HG02642 (cell line): ENCODE measurements at regions not wholly inside any gene's neighbourhood (a gene's known extent, or its start where the extent isn't known, plus 50 kb on each side); places are given as distances from the start of the nearest gene placed in this dataset.

Experiments
- ATAC-seq: cut with Tn5 transposase; IDR thresholded peaks from one replicate; pipeline ENCODE4 v1.9.1; 2021; ENCODE audit warnings: mild to moderate bottlenecking; ENCODE audit not compliant: unreplicated experiment, poor library complexity

DNA sequence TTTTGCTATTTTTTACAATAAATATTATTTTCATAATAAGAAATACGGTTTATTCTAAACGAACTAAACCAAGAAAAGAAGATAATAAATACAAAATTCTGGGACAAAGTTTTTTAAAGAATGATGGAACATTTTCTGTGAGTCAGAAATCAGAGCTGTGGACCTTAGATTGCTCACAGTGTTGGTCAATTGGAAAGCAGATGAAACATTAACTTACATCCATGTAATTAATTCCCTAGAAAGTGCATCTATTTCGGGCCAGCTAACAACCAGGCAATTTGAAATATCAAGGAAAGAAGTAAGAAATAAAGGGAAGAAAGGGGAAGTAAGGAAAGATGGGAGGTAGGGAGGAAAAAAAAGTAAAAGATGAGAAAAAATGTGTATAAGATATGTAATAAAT, 1569.8 kb upstream of the TENM4 start:
- ATAC-seq: no peak

DNA sequence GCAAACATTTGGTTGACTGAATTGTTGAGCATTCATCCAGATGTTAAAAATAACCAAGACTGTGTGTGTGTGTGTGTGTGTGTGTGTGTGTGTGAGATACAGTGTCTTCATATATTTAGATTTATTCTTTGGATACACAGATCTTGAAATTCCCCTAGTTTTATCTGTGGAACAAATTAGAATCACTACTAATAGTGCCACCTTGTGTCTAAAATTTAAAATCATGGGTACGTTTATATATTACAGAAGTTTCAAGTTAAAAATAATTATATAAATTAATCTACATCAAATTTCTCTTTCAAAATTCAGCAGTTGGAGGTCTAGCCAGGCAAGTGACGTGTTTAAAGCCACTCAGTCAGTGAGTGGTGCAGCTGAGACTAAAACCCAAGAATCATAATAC, 1566.2 kb upstream of the TENM4 start:
- no peak for ATAC-seq

DNA sequence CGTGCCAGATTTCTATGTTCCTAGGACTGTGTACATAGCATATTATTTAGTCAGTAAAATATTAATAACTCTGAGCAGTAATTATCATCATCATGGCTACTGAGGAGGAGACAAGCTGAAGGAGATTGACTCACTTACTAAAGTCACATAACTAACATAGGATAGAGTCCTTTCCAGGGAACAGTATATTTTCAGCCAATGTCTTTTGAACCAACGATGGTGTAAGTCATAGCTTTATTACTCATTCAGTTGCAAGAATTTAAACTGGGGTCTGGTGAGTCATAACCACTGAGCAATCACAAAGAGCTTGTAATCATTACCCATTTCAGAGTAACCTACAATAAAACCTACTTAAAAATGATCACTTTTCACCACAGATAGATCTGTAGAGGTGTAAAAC, 1564.8 kb upstream of the TENM4 start:
- peak; percentile 48 for ATAC-seq

DNA sequence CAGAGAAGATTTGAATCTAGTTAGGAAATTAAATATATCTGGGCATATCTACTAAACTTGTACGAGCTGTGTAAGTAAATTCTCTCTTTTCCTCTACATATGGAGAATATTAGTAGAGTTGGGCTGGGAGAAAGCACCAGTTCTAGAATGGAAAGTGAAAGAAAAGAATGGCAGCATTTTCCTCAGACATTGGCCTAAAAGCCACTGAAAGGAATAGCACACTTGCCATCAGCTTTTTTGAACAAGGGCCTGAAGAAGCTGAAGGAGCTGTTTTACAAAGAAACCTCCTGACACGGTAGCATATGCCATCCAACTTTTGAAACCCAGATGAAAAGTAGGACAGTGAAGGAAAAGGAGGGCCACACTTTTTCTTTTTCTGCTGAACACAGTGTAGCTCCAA, 1563.7 kb upstream of the TENM4 start:
- no peak for ATAC-seq

DNA sequence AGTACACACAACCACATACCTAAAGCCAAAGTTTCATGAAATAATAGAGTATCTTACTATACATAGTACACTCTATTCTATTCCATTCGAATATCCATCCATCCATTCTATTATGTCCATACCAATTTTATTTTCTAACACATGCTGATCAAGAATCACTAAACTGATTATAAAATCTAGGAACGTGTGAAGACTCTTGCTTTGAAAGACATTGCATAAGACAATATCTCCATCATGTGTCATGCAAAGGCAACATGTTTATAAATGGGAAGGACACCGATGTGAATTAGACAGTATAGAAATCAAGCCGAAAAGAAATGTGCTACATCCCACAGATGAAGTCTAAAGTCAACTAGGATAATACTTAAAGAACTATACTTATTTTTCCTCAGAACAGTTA, 1561.5 kb upstream of the TENM4 start:
- ATAC-seq: no peak

DNA sequence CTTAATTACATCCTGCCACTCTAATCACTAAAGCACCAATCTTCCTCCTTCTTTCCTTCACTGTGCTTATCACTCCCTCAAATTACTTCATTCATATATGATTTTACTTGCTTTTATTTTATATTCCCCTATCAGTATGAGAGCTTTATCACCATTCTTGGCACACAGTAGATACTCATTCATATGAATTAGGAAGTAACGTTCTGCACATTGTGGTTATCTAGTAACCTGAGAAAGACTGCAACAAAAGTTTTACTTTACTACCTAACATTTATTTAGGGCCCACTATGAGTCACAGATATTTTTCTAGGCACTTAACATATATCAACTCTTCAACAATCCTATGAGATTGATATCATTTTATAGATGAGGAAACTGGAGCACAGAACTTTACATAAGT, 1559.9 kb upstream of the TENM4 start:
- ATAC-seq: no peak

DNA sequence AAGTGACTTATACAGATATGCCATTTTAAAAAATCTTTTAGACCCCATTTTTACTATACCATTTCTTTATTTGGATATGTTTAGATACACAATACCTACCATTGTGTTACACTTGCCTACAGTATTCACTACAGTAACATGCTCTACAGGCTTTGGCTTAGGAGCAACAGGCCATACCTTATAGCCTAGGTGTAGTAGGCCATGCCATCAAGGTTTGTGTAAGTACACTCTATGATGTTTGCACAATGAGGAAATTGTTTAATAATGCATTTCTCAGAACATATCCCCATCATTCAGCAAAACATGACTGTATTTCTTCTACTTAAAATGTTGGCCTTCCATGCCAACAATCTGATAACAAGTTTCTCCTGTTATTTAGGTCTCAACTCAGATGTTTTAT, 1559.5 kb upstream of the TENM4 start:
- ATAC-seq: no peak

DNA sequence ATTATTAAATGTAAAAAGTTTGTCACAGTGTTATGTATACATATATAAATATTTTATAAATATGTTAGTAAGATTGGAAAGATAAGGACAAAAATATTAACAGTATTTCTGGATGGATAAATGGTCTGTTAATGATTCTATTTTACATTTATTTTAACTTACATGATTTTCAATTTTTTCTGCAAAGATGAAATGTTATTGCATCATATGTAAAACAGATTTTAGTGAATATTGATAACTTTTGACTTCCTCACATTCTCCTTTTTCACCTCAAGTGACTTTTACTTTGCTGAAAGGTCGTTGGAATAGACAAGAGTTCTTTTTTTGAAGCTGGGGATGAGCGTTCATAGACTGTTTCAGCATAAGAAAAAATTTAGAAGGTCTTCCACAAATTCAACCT, 1554.7 kb upstream of the TENM4 start:
- no peak for ATAC-seq

DNA sequence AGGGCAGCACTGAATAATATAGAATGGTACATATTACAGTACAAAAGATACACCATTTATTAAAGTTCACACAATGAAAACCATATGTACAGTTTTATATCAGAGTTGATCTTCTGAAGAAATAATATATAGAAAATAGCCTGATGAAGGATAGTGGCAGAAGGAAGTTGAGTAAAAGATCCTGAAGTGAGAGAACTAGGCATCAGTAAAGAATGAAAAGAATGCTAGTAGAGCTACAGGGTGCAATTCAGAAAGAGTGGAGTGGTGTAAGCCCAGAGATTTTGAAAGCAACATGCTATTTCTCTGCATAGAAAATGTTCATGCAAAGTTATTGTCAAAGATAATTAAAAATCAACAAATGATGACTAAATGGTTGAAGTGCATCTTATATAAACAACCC, 1552.7 kb upstream of the TENM4 start:
- no peak for ATAC-seq

DNA sequence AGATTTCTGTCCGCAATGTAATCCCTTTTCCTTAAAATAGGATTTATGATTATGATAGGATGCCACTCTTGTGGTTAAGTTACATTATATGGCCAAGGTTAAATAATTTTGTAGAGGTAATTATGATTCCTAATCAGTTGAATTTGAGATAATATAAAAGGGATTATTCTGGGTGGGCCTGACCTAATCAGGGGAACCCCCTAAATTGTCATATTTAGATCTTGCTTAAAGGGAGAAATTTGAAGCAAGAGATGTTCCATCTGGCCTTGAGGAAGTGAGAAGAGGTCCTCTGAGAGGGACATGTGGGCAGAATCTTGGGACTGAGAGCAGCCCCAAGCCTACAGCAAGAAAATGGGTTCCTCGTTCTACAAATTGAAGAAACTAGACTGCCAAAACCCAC, 1550.1 kb upstream of the TENM4 start:
- no peak for ATAC-seq

DNA sequence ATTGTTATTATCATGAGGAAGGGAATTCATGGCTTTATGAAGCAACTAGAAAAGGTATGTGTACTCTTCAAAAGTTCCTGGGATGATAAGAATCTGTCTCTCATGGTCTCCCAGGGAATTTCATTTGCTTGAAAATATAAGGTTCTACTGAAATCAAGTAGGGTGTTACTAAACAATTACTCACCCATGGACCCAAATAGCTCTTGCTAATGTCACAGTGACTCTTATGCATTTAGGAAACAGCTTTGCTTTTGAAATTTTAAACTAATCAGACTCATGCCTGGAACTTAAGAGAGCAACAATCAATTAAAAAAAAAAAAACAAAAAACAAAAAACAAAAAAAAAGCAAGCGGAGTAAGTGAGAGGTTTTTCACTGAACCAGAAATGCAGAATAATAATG, 1546.3 kb upstream of the TENM4 start:
- no peak for ATAC-seq

DNA sequence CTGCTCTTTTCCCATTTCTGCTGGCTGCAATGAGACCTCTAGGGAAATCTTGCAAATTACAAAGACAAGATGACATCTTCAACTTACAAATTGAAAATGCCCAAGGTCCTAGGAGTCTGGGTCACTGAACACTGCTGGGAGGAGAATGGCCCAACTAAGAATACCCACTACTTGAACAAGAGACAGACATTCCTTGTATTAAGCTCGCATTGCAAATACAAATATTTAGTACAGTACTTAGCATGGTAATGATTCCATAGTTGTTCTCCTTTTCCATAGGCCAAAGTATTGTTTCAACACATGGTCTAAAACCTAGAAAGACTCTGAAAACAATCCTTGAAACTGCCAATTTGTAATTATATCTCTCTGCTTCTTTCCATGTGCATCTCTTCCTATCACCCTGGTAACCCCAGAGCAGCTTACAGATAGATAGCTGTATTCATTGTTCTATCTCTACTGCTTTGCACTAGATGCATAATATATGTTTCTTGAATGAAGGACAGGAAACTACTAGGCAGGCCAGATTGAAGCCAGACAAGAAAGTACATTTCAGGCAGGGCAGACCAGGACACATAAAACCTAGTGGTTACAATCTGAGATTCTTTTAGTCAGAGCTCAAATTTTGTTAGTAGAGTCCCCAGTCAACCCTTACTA, 1545.7 kb upstream of the TENM4 start:
- ATAC-seq: no peak

DNA sequence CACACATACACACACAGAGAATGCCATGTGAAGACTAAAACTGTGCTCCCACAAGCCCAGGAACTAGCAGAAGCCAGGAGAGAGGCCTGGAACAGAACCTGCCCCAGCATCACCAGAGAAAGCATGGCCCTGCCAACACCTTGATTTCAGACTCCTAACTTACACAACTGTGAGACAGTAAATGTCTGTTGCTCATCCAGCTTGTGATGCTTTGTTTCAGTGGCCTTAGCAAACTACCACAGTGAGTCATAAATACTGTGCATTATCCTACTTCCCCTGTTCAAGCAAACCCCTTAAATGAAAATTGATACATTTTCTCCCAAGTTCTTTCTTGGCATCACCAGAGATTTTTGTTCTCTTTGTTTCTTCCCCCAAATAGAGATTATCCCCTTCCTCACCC, 1539.4 kb upstream of the TENM4 start:
- no peak for ATAC-seq

DNA sequence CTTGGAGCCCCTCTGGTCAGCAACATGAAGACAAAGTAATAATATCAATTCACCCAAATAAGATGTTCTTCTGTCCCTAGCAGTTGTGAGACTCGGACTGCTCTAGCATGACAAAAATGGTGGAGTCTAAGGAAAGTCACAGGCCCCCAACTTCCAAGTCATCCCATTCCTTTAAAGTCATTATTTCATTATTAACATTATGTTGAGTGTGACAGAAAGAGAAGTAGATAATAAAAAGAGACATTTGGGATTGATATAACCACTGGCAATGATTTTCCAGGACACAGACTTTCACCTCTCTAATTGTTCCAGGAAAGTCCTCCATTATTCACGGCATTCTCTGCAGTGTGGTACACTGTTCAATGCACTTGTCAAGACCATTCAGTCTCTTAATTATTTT, 1533.0 kb upstream of the TENM4 start:
- no peak for ATAC-seq

DNA sequence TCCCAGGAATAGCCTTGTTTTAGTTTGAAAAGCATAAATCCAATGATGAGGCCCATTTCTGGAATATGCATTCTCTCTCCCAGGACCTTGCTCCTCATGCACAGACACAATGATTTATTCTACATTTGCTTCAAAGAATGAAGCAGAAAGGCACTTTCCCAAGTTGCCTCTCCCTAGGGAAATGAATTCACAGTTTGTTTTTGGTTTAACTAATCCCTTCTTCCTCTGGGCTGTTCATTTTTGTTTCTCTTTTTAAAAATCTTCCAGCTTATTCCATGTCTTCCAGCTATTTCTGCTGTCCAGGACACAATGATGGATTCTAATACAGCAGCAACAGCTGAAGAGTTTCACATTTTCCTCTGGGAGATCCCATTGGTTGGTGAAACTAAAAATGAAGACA, 1529.2 kb upstream of the TENM4 start:
- ATAC-seq: no peak

DNA sequence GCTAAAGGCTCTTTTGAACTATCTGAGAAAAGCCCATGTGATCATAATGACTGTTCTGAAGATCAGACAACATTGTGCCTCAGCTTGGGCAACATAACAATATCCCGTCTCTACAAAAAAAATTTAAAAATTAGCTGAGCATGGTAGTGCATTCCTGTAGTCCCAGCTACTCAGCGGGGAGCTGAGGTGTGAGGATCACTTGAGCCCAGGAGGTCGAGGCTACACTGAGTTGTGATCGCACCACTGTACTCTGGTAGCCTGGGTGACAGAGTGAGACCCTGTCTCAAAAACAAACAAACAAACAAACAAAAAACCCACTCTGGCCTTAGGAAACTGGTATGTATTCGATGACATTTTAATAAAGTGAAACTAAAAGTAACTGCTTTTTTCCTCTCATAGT, 1526.8 kb upstream of the TENM4 start:
- ATAC-seq: no peak

DNA sequence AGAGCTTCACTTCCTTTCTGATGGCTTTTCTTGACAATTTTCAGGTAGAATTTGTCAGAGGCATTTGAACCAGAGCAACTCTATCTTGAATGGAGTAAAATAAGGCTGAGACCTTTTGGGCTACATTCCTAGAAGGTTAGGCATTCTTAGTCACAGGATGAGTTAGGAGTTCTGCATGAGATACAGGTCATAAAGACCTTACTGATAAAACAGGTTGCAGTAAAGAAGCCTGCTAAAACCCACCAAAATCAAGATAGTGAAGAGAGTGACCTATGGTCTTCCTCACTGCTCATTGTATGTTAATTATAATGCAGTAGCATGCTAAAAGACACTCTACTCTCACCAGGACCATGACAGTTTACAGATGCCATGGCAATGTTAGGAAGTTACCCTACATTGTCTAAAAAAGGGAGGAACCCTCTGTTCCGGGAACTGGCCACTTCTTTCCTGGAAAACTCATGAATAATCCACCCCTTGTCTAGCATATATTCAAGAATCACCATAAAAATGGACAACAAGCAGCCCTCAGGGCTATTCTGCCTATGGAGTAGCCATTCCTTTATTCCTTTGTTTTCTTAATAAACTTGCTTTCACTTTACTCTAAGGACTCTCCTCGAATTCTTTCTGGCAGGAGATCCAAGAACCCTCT, 1519.7 kb upstream of the TENM4 start:
- ATAC-seq: no peak

DNA sequence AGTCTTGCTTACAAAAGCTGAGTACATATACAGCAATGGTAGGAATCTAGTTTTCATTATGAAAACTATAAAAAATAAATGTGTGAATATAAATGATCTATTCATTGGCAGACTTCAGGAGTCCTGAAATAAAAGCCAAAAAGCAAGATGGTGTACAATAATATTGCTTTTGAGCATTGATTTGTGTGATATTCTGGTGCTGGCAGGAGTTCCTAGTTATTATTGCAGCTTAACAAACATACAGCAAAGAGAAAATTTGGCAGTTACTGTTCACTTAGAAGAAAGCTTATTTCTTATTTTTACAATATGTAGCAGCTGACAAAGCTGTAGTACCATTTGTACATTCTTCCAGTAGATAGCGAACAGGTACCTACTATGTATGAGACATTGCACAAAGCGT, 1518.9 kb upstream of the TENM4 start:
- no peak for ATAC-seq

DNA sequence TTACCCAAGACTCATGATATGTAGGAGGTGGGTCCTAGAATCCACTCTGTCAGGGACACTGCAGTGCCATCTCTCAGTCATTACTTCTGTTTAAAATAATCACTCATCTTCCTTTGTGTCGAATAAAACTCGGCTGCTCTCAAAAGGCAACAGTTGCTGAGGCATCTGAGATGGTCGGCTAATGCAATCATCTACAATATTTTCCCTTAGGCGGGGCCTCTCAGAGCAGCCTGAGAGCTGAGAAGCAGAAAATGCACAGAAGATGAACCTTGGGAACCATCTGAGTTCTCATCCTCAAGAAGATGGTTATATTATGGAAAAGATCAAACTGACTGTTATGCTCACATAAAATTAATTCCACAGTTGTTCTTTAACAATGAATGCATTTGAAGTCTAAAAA, 1518.2 kb upstream of the TENM4 start:
- ATAC-seq: no peak

DNA sequence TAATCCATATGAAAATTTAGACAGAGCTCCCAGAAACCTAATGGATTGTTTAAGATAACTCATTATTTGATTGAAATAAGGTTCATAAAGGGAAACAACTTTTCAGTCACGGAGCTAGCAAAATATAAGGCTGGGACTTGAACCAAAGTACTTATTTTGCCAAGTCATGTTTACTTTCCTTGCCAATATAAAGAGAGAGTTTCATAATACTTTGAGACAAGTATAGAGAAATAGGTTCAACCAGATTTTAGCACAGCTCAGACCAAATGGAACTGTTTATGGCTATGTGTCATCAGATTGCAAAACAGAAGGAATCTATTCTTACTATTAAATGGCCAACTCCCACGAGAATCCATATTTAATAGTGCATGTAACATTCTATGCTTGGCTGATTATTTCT, 1517.5 kb upstream of the TENM4 start:
- ATAC-seq: no peak

DNA sequence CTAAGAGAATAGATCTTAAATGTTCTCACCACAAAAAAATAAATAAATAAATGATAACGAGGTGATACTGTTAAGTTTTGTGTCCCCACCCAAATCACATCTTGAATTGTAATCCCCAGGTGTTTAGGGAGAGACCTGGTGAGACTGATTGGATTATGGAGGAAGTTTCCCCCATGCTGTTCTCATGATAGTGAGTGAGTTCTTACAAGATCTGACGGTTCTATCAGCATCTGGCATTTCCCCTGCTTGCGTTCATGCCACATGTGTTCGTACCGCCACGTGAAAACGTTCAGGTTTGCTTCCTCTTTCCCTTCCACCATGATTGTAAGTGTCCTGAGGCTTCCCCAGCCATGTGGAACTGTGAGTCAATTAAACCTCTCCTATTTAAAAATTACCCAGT, 1514.8 kb upstream of the TENM4 start:
- ATAC-seq: no peak

DNA sequence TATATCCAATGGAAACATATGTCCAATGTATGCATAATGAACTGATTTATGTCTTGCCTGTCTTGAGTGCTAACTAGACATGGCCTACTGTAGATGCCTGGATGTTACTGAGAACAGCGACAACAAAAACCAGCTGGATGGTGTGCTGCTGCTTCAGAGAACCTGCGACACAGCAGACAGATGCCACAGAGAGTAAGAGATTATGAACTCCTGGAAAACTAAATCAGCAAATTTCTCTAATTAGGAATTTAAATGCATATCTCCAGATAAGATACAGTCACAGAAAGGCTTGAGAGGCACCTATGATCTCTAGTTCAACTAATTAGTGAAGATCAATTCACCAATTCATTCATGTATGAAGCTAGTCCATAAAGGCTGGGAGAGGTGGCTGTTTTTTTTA, 1508.0 kb upstream of the TENM4 start:
- ATAC-seq: no peak

DNA sequence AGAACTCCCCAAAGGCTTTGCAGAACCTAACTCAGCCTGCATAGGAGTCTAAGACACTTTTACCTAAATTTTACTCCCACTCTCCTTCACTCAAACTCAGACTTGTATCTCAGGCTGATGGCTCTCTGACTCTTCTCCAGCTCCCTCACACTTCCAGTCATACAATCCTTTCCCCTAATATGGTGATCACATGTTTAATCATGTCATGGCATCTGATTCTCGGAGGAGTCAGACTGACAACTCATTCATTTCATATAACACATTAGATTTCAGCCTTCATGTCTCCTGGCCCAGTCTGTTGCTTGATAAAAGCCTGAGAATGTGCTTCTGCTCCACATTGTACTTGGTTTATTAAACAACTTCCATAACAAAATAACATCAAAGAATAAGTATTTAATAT, 1503.9 kb upstream of the TENM4 start:
- no peak for ATAC-seq
